Progenitor cell of endocrine pancreas (in vitro differentiated cells): ENCODE measurements at regions not wholly inside any gene's neighbourhood (a gene's known extent, or its start where the extent isn't known, plus 50 kb on each side); places are given as distances from the start of the nearest gene placed in this dataset.
A peak's percentile ranks its signal among the peaks of the same experiment; 100 is the strongest.

ENCODE experiments used
- DNase-seq: peaks from one replicate; pipeline ENCODE4 v3.0.0; 2021; ENCODE audit warnings: low spot score; ENCODE audit not compliant: unreplicated experiment
- H3K27ac Mint-ChIP-seq: 2 replicates; pipeline ENCODE4 v1.8.0; 2021; ENCODE audit warnings: mild to moderate bottlenecking, moderate library complexity, mixed read lengths
- H3K27me3 Mint-ChIP-seq: 2 replicates; pipeline ENCODE4 v1.8.0; 2021; ENCODE audit warnings: mixed read lengths
- H3K36me3 Mint-ChIP-seq: 2 replicates; pipeline ENCODE4 v1.8.0; 2022; ENCODE audit warnings: mixed read lengths; ENCODE audit not compliant: insufficient read depth
- H3K4me1 Mint-ChIP-seq: 2 replicates; pipeline ENCODE4 v1.8.0; 2021; ENCODE audit warnings: low read depth, mixed read lengths
- H3K4me3 Mint-ChIP-seq: 2 replicates; pipeline ENCODE4 v1.8.0; 2021; ENCODE audit warnings: low read depth, mild to moderate bottlenecking, moderate library complexity, mixed read lengths
- H3K9me3 Mint-ChIP-seq: 2 replicates; pipeline ENCODE4 v1.8.0; 2021; ENCODE audit warnings: low read depth, mixed read lengths
- TF ChIP-seq, protein P1 (sequence below): fragments of 200-600 bp; sonication (generic); IDR thresholded peaks from one replicate; pipeline ENCODE4 v1.5.0; 2021; ENCODE audit warnings: antibody characterized with exemption, mild to moderate bottlenecking; ENCODE audit not compliant: unreplicated experiment

GRCh38 chr2:239738159-239738558, 287.0 kb downstream of the NDUFA10 start:
- H3K36me3 Mint-ChIP-seq: no peaks in the 10 kb centered on the region
- no peaks in the 10 kb centered on the region for H3K9me3 Mint-ChIP-seq
- no peak for DNase-seq
- no peak overlapping the region for H3K27ac Mint-ChIP-seq
- H3K4me3 Mint-ChIP-seq: no peak overlapping the region
- TF ChIP-seq, protein P1, sequence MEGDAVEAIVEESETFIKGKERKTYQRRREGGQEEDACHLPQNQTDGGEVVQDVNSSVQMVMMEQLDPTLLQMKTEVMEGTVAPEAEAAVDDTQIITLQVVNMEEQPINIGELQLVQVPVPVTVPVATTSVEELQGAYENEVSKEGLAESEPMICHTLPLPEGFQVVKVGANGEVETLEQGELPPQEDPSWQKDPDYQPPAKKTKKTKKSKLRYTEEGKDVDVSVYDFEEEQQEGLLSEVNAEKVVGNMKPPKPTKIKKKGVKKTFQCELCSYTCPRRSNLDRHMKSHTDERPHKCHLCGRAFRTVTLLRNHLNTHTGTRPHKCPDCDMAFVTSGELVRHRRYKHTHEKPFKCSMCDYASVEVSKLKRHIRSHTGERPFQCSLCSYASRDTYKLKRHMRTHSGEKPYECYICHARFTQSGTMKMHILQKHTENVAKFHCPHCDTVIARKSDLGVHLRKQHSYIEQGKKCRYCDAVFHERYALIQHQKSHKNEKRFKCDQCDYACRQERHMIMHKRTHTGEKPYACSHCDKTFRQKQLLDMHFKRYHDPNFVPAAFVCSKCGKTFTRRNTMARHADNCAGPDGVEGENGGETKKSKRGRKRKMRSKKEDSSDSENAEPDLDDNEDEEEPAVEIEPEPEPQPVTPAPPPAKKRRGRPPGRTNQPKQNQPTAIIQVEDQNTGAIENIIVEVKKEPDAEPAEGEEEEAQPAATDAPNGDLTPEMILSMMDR: no peak
- no peaks in the 10 kb centered on the region for H3K4me1 Mint-ChIP-seq
- H3K27me3 Mint-ChIP-seq: peaks cover 9% of the 10 kb centered on the region

DNA sequence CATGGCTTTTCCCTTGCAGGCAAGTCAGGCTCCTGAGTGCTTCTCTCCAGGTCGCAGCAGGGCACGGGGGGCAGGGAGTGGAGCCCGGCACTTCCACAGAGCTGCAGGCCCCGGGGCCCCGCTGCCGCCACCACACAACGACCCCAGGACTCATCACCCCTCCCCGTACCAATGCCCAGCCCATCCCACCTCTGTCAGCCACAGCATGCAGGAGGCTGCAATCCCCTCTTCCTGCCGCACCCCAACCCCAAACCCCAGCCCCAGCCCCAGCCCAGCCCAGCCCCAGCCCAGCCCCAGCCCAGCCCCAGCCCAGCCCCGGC, 288.0 kb downstream of the NDUFA10 start:
- TF ChIP-seq, protein P1: no peak
- peaks cover 9% of the 10 kb centered on the region for H3K27me3 Mint-ChIP-seq
- H3K4me1 Mint-ChIP-seq: no peaks in the 10 kb centered on the region
- no peak overlapping the region for H3K27ac Mint-ChIP-seq
- no peak for DNase-seq
- no peaks in the 10 kb centered on the region for H3K36me3 Mint-ChIP-seq
- H3K9me3 Mint-ChIP-seq: no peaks in the 10 kb centered on the region
- H3K4me3 Mint-ChIP-seq: no peak overlapping the region

DNA sequence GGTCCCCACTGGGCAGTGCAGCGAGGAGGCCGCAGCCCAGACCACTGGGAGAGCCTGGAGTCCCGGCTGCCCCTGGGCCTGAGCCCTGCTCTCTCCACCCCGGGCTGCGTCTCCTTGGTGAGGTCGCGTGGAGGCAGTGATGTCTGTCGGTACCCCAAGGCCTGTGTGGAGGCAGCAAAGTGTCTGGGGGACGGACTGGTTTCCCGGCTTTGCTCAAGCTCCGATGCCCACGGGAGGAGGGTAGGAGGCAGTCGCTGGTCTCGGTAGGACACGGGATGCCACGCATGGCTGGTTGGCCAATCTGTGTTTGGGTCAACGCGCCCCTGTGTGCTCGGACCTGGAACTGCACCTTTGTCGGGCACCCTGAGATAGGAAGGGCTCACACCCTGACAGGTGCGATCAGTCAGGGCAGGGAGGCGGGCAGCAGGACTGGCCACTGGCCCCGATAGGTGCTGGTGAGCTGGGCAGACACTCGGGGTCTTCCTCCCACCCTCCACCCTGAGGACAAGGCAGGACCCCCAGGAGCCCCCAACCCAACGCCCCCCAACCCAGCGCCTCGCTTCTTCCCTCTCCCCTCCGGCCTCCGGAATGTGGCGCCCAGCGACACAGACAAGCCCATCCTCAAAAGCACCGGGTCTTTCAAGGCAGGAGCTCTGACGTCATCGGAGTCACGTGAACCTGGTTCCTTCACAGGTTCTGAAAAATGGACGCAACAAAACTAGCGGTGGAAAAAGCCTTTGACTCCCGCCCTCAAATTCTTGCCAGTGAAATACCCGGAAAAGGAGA, 288.6 kb downstream of the NDUFA10 start:
- TF ChIP-seq, protein P1: no peak
- H3K4me1 Mint-ChIP-seq: no peaks in the 10 kb centered on the region
- no peaks in the 10 kb centered on the region for H3K36me3 Mint-ChIP-seq
- DNase-seq: no peak
- no peak overlapping the region for H3K4me3 Mint-ChIP-seq
- H3K27ac Mint-ChIP-seq: no peak overlapping the region
- no peaks in the 10 kb centered on the region for H3K9me3 Mint-ChIP-seq
- H3K27me3 Mint-ChIP-seq: peaks cover 9% of the 10 kb centered on the region

DNA sequence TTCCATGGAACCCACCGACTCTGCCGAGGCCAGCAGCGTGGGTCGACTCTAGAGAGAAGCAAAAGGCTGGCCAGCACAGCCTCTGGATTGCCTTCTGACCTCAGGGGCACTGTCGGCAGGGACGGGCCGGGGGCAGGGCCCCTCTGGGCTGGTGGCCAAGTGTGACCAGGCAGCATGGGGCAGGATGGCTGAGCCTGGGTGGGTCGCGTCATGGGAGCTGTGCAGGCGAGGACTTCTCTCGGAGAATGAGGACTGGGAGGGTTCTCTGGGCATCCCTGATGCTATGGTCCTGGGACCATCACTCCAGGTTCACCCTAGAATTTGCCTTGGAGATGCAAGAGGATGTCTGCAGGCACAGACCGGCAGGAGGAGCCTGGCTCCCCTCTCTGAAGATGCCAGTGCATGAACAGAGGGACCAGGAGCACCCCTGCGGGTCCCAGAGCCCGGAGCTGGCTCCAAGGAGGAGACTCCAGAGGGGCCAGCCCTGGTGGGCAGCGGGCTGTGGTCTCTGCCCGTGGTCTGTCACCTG, 289.2 kb downstream of the NDUFA10 start:
- Mint-ChIP-seq H3K4me3 (no peak overlapping the region), H3K4me1 (no peaks in the 10 kb centered on the region), H3K27ac (no peak overlapping the region), H3K36me3 (no peaks in the 10 kb centered on the region), H3K27me3 (peaks cover 13% of the 10 kb centered on the region), H3K9me3 (no peaks in the 10 kb centered on the region)
- DNase-seq: no peak
- TF ChIP-seq, protein P1: no peak

DNA sequence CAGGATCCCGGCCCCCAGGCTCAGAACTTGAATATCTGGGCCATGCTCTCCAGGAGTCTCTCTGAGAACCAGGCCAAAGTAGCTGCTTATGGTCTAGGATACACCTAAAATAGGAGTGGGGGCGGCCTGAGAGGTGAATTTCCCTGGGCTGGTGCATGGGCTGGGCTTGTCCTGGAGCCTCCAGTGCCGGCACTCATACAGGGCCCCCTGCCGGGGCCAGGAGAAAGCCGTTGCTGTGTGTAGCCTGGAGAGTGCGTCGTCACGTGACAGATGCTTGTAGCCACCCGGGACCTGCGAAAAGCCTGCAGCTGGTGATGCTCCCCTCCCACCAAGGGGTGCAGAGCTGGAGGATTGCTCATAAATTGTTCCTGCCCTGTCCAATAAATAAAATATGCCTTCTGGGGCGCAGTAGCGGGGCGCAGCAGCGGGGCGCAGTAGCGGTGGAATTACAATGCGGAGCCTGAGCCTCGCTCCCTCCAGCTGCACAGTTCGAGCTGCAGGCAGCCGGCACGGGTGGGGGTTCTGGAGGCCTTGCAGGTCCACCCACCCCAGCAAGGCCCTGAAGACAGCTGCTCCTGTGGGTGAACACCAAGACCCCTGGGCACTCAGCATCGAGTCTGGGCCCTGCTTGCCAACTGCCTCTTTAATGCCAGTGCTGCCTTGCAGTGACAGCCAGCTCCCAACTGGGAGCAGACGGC, 289.9 kb downstream of the NDUFA10 start:
- Mint-ChIP-seq H3K27me3 (peaks cover 10% of the 10 kb centered on the region), H3K36me3 (no peaks in the 10 kb centered on the region), H3K4me3 (no peak overlapping the region), H3K9me3 (no peaks in the 10 kb centered on the region), H3K27ac (no peak overlapping the region), H3K4me1 (no peaks in the 10 kb centered on the region)
- no peak for DNase-seq
- TF ChIP-seq, protein P1: peak; percentile 42
